Smooth muscle cell (in vitro differentiated cells): ENCODE measurements at regions not wholly inside any gene's neighbourhood (a gene's known extent, or its start where the extent isn't known, plus 50 kb on each side); places are given as distances from the start of the nearest gene placed in this dataset.

ENCODE experiments used
- DNase-seq: peaks from one replicate; lab custom pipeline; 2025; ENCODE audit not compliant: unreplicated experiment; lab: John Stamatoyannopoulos, UW
- H2AFZ ChIP-seq: fragments of 200-600 bp; sonication (generic); 2 replicates; pipeline ENCODE4 v1.6.0; 2016; ENCODE audit warnings: antibody characterized with exemption, low read depth, mild to moderate bottlenecking
- H3F3A ChIP-seq: fragments of 200-600 bp; sonication (generic); 2 replicates; pipeline ENCODE4 v1.6.0; 2017; ENCODE audit warnings: antibody characterized with exemption, low read depth
- H3K27ac ChIP-seq: fragments of 200-600 bp; sonication (generic); 2 replicates; pipeline ENCODE4 v1.5.1; 2016; ENCODE audit warnings: low read depth, mild to moderate bottlenecking
- H3K27me3 ChIP-seq: fragments of 200-600 bp; sonication (generic); 2 replicates; pipeline ENCODE4 v1.6.1; 2016; ENCODE audit warnings: low read depth, mild to moderate bottlenecking
- H3K36me3 ChIP-seq: fragments of 200-600 bp; sonication (generic); 2 replicates; pipeline ENCODE4 v1.5.1; 2016; ENCODE audit warnings: low read depth
- H3K4me1 ChIP-seq: fragments of 200-600 bp; sonication (generic); 2 replicates; pipeline ENCODE4 v1.5.1; 2016; ENCODE audit warnings: low read depth
- H3K4me2 ChIP-seq: fragments of 200-600 bp; sonication (generic); 2 replicates; pipeline ENCODE4 v1.6.0; 2016; ENCODE audit warnings: mild to moderate bottlenecking
- H3K4me3 ChIP-seq: fragments of 200-600 bp; sonication (generic); 2 replicates; pipeline ENCODE4 v1.5.1; 2016; ENCODE audit warnings: mild to moderate bottlenecking
- H3K79me2 ChIP-seq: fragments of 200-600 bp; sonication (generic); 2 replicates; pipeline ENCODE4 v1.6.0; 2016; ENCODE audit warnings: low read depth, mild to moderate bottlenecking
- H3K9ac ChIP-seq: fragments of 200-600 bp; sonication (generic); 2 replicates; pipeline ENCODE4 v1.6.0; 2016; ENCODE audit warnings: low read depth
- H3K9me3 ChIP-seq: fragments of 200-600 bp; sonication (generic); replicated peaks from 2 replicates; pipeline ENCODE4 v1.5.1; 2016; ENCODE audit warnings: low read depth
- H4K20me1 ChIP-seq: fragments of 200-600 bp; sonication (generic); 2 replicates; pipeline ENCODE4 v1.6.0; 2016; ENCODE audit warnings: low read depth
- CTCF ChIP-seq: fragments of 200-600 bp; sonication (generic); IDR thresholded peaks from 2 replicates; pipeline ENCODE4 v1.5.1; 2017; ENCODE audit warnings: borderline replicate concordance, mild to moderate bottlenecking, antibody characterized with exemption; ENCODE audit not compliant: insufficient read depth, poor library complexity, severe bottlenecking
- WGBS: methylation state at CpG from one replicate; pipeline ENCODE4 v1.1.7; 2016; ENCODE audit warnings: low lambda C conversion rate; 5-methylcytosine and 5-hydroxymethylcytosine counted together

GRCh38 chr14:71529848-71530247 lies 402.4 kb upstream of the RGS6 start:
- Histone ChIP-seq H3K4me2 (no peak overlapping the region), H3K4me3 (no peak overlapping the region), H3F3A (peaks cover 4% of the 10 kb centered on the region), H3K9ac (no peak overlapping the region), H3K4me1 (peaks cover 14% of the 10 kb centered on the region), H3K79me2 (peaks cover 35% of the 10 kb centered on the region), H3K36me3 (peaks cover 8% of the 10 kb centered on the region), H4K20me1 (peaks cover 7% of the 10 kb centered on the region), H3K27me3 (no peaks in the 10 kb centered on the region), H3K27ac (no peak overlapping the region), H3K9me3 (no peaks in the 10 kb centered on the region), H2AFZ (no peak overlapping the region)
- 73% methylated on average over 4 of the region's 4 CpGs for WGBS
- DNase-seq = no peak
- TF ChIP-seq CTCF = no peak

DNA sequence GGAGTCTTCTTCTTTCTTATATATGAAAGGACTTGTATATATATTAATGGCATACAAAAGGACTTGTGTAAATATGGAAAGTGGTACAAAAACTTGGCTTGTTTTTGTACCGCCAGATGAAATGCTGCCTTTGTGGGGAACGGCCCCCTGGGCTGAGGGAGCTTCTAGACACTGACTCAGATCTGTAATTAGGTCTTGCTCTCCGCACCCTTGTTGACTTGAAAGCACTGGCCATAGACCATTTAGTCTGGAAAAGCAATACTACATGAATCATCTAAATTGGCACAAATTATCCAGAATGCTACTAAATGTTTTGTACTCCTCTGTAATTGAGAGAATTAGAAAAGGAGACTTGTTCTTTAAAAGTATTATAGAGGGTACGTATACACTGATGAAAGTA lies 399.9 kb upstream of the RGS6 start:
- Histone ChIP-seq H3K4me2 (peak overlapping the region; percentile 38), H3K27me3 (no peaks in the 10 kb centered on the region)

DNA sequence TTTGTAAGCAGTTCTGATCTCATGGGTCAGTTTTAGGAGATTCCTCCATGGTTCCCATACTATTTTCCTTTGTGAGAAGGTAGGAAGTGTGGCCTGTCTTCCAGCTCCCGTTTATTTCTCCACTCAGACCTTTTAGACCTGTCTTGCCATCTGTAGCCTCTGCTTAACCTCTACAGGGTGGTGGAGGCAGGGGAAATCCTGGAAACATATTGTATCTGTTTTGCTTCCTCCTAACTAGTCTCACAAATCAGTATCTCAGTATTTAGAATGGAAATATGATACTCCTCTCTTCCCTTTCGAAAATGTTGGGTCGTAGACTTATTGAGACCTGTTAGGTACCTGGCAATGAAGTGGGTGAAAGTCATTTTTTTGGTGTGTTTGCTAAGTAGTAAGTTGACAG lies 399.4 kb upstream of the RGS6 start:
- no peak overlapping the region for H3K4me3 ChIP-seq
- peaks cover 13% of the 10 kb centered on the region for H3F3A ChIP-seq
- H3K27me3 ChIP-seq = no peaks in the 10 kb centered on the region
- DNase-seq = no peak
- H2AFZ ChIP-seq = no peak overlapping the region
- peak overlapping the region; percentile 38 for H3K4me2 ChIP-seq
- peaks cover 8% of the 10 kb centered on the region for H3K36me3 ChIP-seq
- peak overlapping the region; percentile 46 for H3K9ac ChIP-seq
- no peaks in the 10 kb centered on the region for H3K9me3 ChIP-seq
- H3K79me2 ChIP-seq = peaks cover 38% of the 10 kb centered on the region
- 71% methylated on average over 3 of the region's 3 CpGs for WGBS
- H4K20me1 ChIP-seq = peaks cover 6% of the 10 kb centered on the region
- H3K27ac ChIP-seq = peak overlapping the region; percentile 91
- H3K4me1 ChIP-seq = peaks cover 22% of the 10 kb centered on the region
- no peak for TF ChIP-seq CTCF

More for the DNA sequence above, 399.9 kb upstream of the RGS6 start:
- Histone ChIP-seq H3K4me3 (no peak overlapping the region), H3K9me3 (no peaks in the 10 kb centered on the region), H3K4me1 (peaks cover 22% of the 10 kb centered on the region), H3F3A (peaks cover 13% of the 10 kb centered on the region), H3K9ac (peak overlapping the region; percentile 55), H4K20me1 (peaks cover 6% of the 10 kb centered on the region), H3K27ac (peak overlapping the region; percentile 91), H2AFZ (no peak overlapping the region), H3K79me2 (peaks cover 36% of the 10 kb centered on the region), H3K36me3 (peaks cover 8% of the 10 kb centered on the region)
- no peak for DNase-seq
- no peak for TF ChIP-seq CTCF
- whole genome bisulfite sequencing = 37% methylated on average over 4 of the region's 4 CpGs

- peak overlapping the region; percentile 91 for H3K27ac ChIP-seq
- H3K9ac ChIP-seq = peak overlapping the region; percentile 46
- peak overlapping the region; percentile 38 for H3K4me2 ChIP-seq
- no peak overlapping the region for H2AFZ ChIP-seq
- no peaks in the 10 kb centered on the region for H3K9me3 ChIP-seq
- peaks cover under 1% of the 10 kb centered on the region for H4K20me1 ChIP-seq
- DNase-seq = no peak
- H3K79me2 ChIP-seq = peaks cover 44% of the 10 kb centered on the region
- H3K27me3 ChIP-seq = no peaks in the 10 kb centered on the region
- WGBS = 81% methylated on average over 3 of the region's 3 CpGs
- no peak for TF ChIP-seq CTCF
- peaks cover 8% of the 10 kb centered on the region for H3K36me3 ChIP-seq
- H3F3A ChIP-seq = peaks cover 13% of the 10 kb centered on the region
- peaks cover 22% of the 10 kb centered on the region for H3K4me1 ChIP-seq
- no peak overlapping the region for H3K4me3 ChIP-seq
These were observed 398.8 kb upstream of the RGS6 start for GRCh38 chr14:71533390-71533789.
